Heart right ventricle (tissue), 16 donors: ENCODE measurements at regions not wholly inside any gene's neighbourhood (a gene's known extent, or its start where the extent isn't known, plus 50 kb on each side); places are given as distances from the start of the nearest gene placed in this dataset.
A peak's percentile ranks its signal among the peaks of the same experiment; 100 is the strongest.

Experiments used
- ATAC-seq, 8 donors: fragments of 200-7000 bp; cut with Tn5 transposase; one replicate each; pipeline ENCODE4 v1.9.1; 2020; ENCODE audit warnings: mild to moderate bottlenecking in 8 of 8, moderate library complexity in 8 of 8, moderate number of reproducible peaks in 1 of 8
- DNase-seq, 2 donors: peaks; one replicate each; pipeline ENCODE4 v3.0.0-alpha.2; 2020
- H3K27ac ChIP-seq, 10 donors: fragments of 200-600 bp; sonication (generic) in 2 of 10; one replicate each; pipeline versions ENCODE4 v1.5.0 to v1.8.0; 2020 to 2022; ENCODE audit warnings: mild to moderate bottlenecking in 3 of 10
- H3K27me3 ChIP-seq, 7 donors: fragments of 200-600 bp; one replicate each; pipeline ENCODE4 v1.8.0; 2021 to 2022; ENCODE audit warnings: mild to moderate bottlenecking in 2 of 7
- H3K36me3 ChIP-seq, 9 donors: fragments of 200-600 bp; sonication (generic) in 1 of 9; one replicate each; pipeline versions ENCODE4 v1.5.0 to v1.8.0; 2020 to 2022; ENCODE audit warnings: mild to moderate bottlenecking in 2 of 9
- H3K4me1 ChIP-seq, 9 donors: fragments of 200-600 bp; sonication (generic) in 1 of 9; one replicate each; pipeline versions ENCODE4 v1.5.0 to v1.8.0; 2020 to 2022; ENCODE audit warnings: mild to moderate bottlenecking in 4 of 9
- H3K4me3 ChIP-seq, 10 donors: fragments of 200-600 bp; sonication (generic) in 2 of 10; one replicate each; pipeline versions ENCODE4 v1.5.0 to v1.8.0; 2020 to 2022; ENCODE audit warnings: mild to moderate bottlenecking in 7 of 10, moderate library complexity in 2 of 10
- H3K9me3 ChIP-seq, 11 donors: fragments of 200-600 bp in 10 of 11; sonication (generic) in 2 of 11; one replicate each; pipeline versions ENCODE4 v1.5.0 to v1.8.0; 2013 to 2022; ENCODE audit warnings: mild to moderate bottlenecking in 2 of 11, control low read depth in 1 of 11, moderate library complexity in 1 of 11
- WGBS, 2 donors: extraction: QIAGEN DNeasy Blood & Tissue Kit; methylation state at CpG; one replicate each; pipeline ENCODE4 v1.1.7; 2013; ENCODE audit warnings: inconsistent platforms in 1 of 2; 5-methylcytosine and 5-hydroxymethylcytosine counted together
- intact Hi-C, 10 donors: fragments of 100-400 bp; cut with DNase I; formaldehyde crosslinking; loops; one replicate each; pipeline versions ENCODE4 v1.11.1 to v1.14.2; 2022
- TF ChIP-seq, protein P1 (sequence below), 9 donors: fragments of 200-600 bp; sonication (generic) in 2 of 9; IDR thresholded peaks; one replicate each; pipeline versions ENCODE4 v1.5.0 to v1.8.0; 2021 to 2022; ENCODE audit warnings: antibody characterized with exemption in 9 of 9, mild to moderate bottlenecking in 5 of 9, moderate library complexity in 1 of 9
- donor health status: Arrhythmogenic right ventricular cardiomyopathy.
- donor health status: ischemic (EF 13 %, LVEDD 7.1; RV severe dilation, severe dysfunction).
- donor health status: healthy with polysubstance abuse.
- donor health status: DM: no; HTN: yes; CAD: no.
- donor health status: DM: no; HTN: no; CAD: no.
- donor health status: ischemic (EF 25% LVEDD 6.9; RV normal size, moderate dysfunction).
- donor health status: ischemic (EF 25% LVEDD 5.7; RV mildly dilated, moderate dysfunction).
- donor health status: healthy.
- donor health status: DM: yes; HTN: yes; CAD: no.
- donor health status: Ischemic cardiomyopathy.
- donor health status: ischemic (EF 35%, LVEDD 5.7; RV mildly dilated, moderate dysfunction).
- donor health status: nonischemic (EF 11% LVEDD 7.7; RV severe dilation, severe dysfunction).
- donor health status: DM: yes; HTN: yes; CAD: no.
- donor health status: PGD.
- donor health status: ischemic (EF 29% LVEDD 5.4; RV normal size, mild dysfunction).
- donor health status: nonischemic (EF 23%, LVEDD 6.1; RV moderate dilation, normal function).

DNA sequence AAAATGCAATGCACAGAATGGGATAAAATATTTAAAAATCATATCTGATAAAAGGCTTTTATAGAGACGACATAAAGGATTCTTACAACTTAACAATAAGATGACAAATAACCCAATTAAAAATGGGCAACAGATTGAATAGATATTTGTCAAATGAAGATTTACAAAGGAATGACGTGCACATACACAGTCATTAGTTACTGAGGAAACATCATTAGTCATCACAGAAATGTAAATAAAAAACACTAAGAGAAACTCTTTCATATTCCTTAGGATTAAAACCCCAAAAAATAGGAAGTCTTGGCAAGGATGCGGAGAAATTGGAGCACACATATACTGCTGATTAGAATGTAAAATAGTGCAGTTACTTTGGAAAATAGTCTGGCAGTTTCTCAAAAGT lies 1886.0 kb upstream of the CDH6 start:
- WGBS, 2 donors = 59 to 65% methylated on average over 3 of the region's 3 CpGs
- Histone ChIP-seq H3K9me3 (peaks cover 0 to 24% (median 0%) of the 10 kb centered on the region in 11 donors), H3K4me1 (no peaks in the 10 kb centered on the region), H3K36me3 (no peaks in the 10 kb centered on the region), H3K27ac (no peak overlapping the region), H3K4me3 (no peak overlapping the region), H3K27me3 (no peaks in the 10 kb centered on the region)
- DNase-seq (no peak), ATAC-seq (no peak)
- intact Hi-C loops = no loop called here
- TF ChIP-seq, protein P1, sequence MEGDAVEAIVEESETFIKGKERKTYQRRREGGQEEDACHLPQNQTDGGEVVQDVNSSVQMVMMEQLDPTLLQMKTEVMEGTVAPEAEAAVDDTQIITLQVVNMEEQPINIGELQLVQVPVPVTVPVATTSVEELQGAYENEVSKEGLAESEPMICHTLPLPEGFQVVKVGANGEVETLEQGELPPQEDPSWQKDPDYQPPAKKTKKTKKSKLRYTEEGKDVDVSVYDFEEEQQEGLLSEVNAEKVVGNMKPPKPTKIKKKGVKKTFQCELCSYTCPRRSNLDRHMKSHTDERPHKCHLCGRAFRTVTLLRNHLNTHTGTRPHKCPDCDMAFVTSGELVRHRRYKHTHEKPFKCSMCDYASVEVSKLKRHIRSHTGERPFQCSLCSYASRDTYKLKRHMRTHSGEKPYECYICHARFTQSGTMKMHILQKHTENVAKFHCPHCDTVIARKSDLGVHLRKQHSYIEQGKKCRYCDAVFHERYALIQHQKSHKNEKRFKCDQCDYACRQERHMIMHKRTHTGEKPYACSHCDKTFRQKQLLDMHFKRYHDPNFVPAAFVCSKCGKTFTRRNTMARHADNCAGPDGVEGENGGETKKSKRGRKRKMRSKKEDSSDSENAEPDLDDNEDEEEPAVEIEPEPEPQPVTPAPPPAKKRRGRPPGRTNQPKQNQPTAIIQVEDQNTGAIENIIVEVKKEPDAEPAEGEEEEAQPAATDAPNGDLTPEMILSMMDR (IDR thresholded peaks at IDR 0.05) = no peak

DNA sequence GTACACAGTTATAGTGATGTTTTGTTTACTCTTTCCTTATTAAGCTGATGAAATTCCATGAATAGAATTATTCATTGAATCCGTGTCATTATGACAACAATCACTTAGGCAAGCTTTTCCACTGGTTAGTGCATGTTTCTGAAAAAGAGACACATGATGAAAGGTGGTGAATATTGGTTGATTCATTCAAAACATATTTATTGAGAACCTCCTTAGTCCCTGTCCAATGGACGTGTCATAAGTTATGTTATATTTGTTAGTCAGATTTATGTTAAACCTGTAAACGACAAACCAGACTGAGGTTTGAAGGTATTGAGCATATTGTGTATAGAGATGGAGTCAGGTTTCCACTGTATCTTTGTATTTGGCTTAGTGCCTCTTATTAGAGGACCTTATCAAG lies 1888.9 kb upstream of the CDH6 start:
- no peaks in the 10 kb centered on the region for H3K36me3 ChIP-seq
- H3K9me3 ChIP-seq = peaks cover 0 to 22% (median 0%) of the 10 kb centered on the region in 11 donors
- DNase-seq (no peak), ATAC-seq (no peak)
- no peak overlapping the region for H3K4me3 ChIP-seq
- WGBS, 2 donors = 67 to 78% methylated on average over 3 of the region's 3 CpGs
- no peaks in the 10 kb centered on the region for H3K4me1 ChIP-seq
- no peak overlapping the region for H3K27ac ChIP-seq
- intact Hi-C loops = no loop called here
- TF ChIP-seq, protein P1 (IDR thresholded peaks at IDR 0.05) = no peak
- H3K27me3 ChIP-seq = no peaks in the 10 kb centered on the region

DNA sequence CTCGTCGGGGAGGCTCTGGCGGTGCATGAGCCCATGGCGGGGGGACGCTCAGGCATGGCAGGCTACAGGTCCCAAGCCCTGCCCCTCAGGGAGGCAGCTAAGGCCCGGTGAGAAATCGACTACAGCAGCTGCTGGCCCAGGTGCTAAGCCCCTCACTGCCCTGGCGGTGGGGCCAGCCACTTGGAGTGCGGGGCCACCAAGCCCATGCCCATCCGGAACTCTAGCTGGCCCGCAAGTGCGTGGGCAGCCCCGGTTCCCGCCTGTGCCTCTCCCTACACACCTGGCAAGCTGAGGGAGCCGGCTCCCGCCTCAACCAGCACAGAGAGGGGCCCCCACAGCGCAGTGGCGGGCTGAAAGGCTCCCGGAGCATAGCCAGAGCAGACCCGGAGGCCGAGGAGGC lies 1896.9 kb upstream of the CDH6 start:
- H3K27me3 ChIP-seq = no peaks in the 10 kb centered on the region
- H3K27ac ChIP-seq = no peak overlapping the region
- WGBS, 2 donors = 89% methylated on average over 21 of the region's 21 CpGs
- no peaks in the 10 kb centered on the region for H3K36me3 ChIP-seq
- H3K4me1 ChIP-seq = no peaks in the 10 kb centered on the region
- intact Hi-C loops = no loop called here
- DNase-seq (peak in 1 of 2 donors; percentile 4), ATAC-seq (no peak)
- H3K4me3 ChIP-seq = no peak overlapping the region
- TF ChIP-seq, protein P1 (IDR thresholded peaks at IDR 0.05) = no peak
- peaks cover 0 to 51% (median 0%) of the 10 kb centered on the region in 11 donors for H3K9me3 ChIP-seq

- ATAC-seq = no peak
- H3K36me3 ChIP-seq = no peaks in the 10 kb centered on the region
- intact Hi-C loops = no loop called here
- H3K27me3 ChIP-seq = no peaks in the 10 kb centered on the region
- no peak for DNase-seq
- H3K4me3 ChIP-seq = no peak overlapping the region
- peaks cover 0 to 28% (median 0%) of the 10 kb centered on the region in 11 donors for H3K9me3 ChIP-seq
- TF ChIP-seq, protein P1 (IDR thresholded peaks at IDR 0.05) = no peak
- no peak overlapping the region for H3K27ac ChIP-seq
- WGBS, 2 donors = 71 to 74% methylated on average over 2 of the region's 2 CpGs
- H3K4me1 ChIP-seq = no peaks in the 10 kb centered on the region
Observed at GRCh38 chr5:29277642-29278041, 1915.8 kb upstream of the CDH6 start.
